ENCODE measurements at regions not wholly inside any gene's neighbourhood (a gene's known extent, or its start where the extent isn't known, plus 50 kb on each side); places are given as distances from the start of the nearest gene placed in this dataset.

- no peak for DNase-seq (ENCODE audit: low read depth)
Observed at GRCh38 chr2:158006961-158007719, 94.5 kb upstream of the UPP2 start.

- peak; percentile 20 for DNase-seq (ENCODE audit: low read depth)
Observed at GRCh38 chr2:158004126-158004764, 97.4 kb upstream of the UPP2 start.

- no peak for DNase-seq (ENCODE audit: low read depth)
Observed at GRCh38 chr2:158002079-158002478, 99.6 kb upstream of the UPP2 start.

GRCh38 chr2:157996799-157997198 is 104.9 kb upstream of the UPP2 start:
- no peak for DNase-seq (ENCODE audit: low read depth)

GRCh38 chr2:157995117-157995516 is 106.6 kb upstream of the UPP2 start:
- DNase-seq (ENCODE audit: low read depth): no peak

- no peak for DNase-seq (ENCODE audit: low read depth)
Observed at GRCh38 chr2:157991932-157992331, 109.7 kb upstream of the UPP2 start.

- DNase-seq (ENCODE audit: low read depth): no peak
Observed at GRCh38 chr2:157990173-157990572, 111.5 kb upstream of the UPP2 start.

GRCh38 chr2:157989227-157989626 is 112.4 kb upstream of the UPP2 start:
- no peak for DNase-seq (ENCODE audit: low read depth)

GRCh38 chr2:157986761-157987160 is 110.6 kb upstream of the ACVR1 start:
- no peak for DNase-seq (ENCODE audit: low read depth)

GRCh38 chr2:157984866-157985265 is 108.7 kb upstream of the ACVR1 start:
- no peak for DNase-seq (ENCODE audit: low read depth)

GRCh38 chr2:157980020-157980419 is 103.9 kb upstream of the ACVR1 start:
- DNase-seq (ENCODE audit: low read depth): no peak

GRCh38 chr2:157971702-157972101 is 95.6 kb upstream of the ACVR1 start:
- peak; percentile 40 for DNase-seq (ENCODE audit: low read depth)

GRCh38 chr2:157967856-157968255 is 91.7 kb upstream of the ACVR1 start:
- no peak for DNase-seq (ENCODE audit: low read depth)

GRCh38 chr2:157959249-157959648 is 83.1 kb upstream of the ACVR1 start:
- no peak for DNase-seq (ENCODE audit: low read depth)

GRCh38 chr2:157957596-157957995 is 81.5 kb upstream of the ACVR1 start:
- no peak for DNase-seq (ENCODE audit: low read depth)

- no peak for DNase-seq (ENCODE audit: low read depth)
Observed at GRCh38 chr2:157952558-157952957, 76.4 kb upstream of the ACVR1 start.

- DNase-seq (ENCODE audit: low read depth): no peak
Observed at GRCh38 chr2:157948856-157949255, 72.7 kb upstream of the ACVR1 start.

GRCh38 chr2:157946919-157947557 is 70.9 kb upstream of the ACVR1 start:
- no peak for DNase-seq (ENCODE audit: low read depth)

GRCh38 chr2:157940024-157940423 is 63.9 kb upstream of the ACVR1 start:
- peak; percentile 66 for DNase-seq (ENCODE audit: low read depth)

GRCh38 chr2:157938556-157938955 is 62.4 kb upstream of the ACVR1 start:
- DNase-seq (ENCODE audit: low read depth): peak; percentile 15

- DNase-seq (ENCODE audit: low read depth): no peak
Observed at GRCh38 chr2:157936406-157936805, 60.3 kb upstream of the ACVR1 start.

- no peak for DNase-seq (ENCODE audit: low read depth)
Observed at GRCh38 chr2:157935378-157935906, 59.3 kb upstream of the ACVR1 start.
